ENCODE measurements at regions not wholly inside any gene's neighbourhood (a gene's known extent, or its start where the extent isn't known, plus 50 kb on each side); places are given as distances from the start of the nearest gene placed in this dataset.

GRCh38 chr3:127446756-127447155, 143.8 kb downstream of the TPRA1 start:
- peak; percentile 37 for DNase-seq (ENCODE audit: extremely low spot score, unreplicated experiment)
- Mint-ChIP-seq H3K27ac (no peak overlapping the region), H3K27me3 (peaks cover 33% of the 10 kb centered on the region), H3K9me3 (no peaks in the 10 kb centered on the region), H3K4me3 (no peak overlapping the region), H3K4me1 (ENCODE audit: unreplicated experiment) (no peaks in the 10 kb centered on the region), H3K36me3 (no peaks in the 10 kb centered on the region)
- TF ChIP-seq CTCF (conservative IDR thresholded peaks at IDR 0.05): no peak

GRCh38 chr3:127445581-127446343, 144.8 kb downstream of the TPRA1 start:
- H3K36me3 Mint-ChIP-seq: no peaks in the 10 kb centered on the region
- DNase-seq (ENCODE audit: extremely low spot score, unreplicated experiment): peak; percentile 48
- no peak for TF ChIP-seq CTCF (conservative IDR thresholded peaks at IDR 0.05)
- no peak overlapping the region for H3K27ac Mint-ChIP-seq
- H3K9me3 Mint-ChIP-seq: no peaks in the 10 kb centered on the region
- H3K4me3 Mint-ChIP-seq: no peak overlapping the region
- no peaks in the 10 kb centered on the region for H3K4me1 Mint-ChIP-seq (ENCODE audit: unreplicated experiment)
- peaks cover 34% of the 10 kb centered on the region for H3K27me3 Mint-ChIP-seq

- H3K36me3 Mint-ChIP-seq: no peaks in the 10 kb centered on the region
- TF ChIP-seq CTCF (conservative IDR thresholded peaks at IDR 0.05): no peak
- no peak overlapping the region for H3K4me3 Mint-ChIP-seq
- no peak overlapping the region for H3K27ac Mint-ChIP-seq
- H3K27me3 Mint-ChIP-seq: peaks cover 29% of the 10 kb centered on the region
- H3K9me3 Mint-ChIP-seq: no peaks in the 10 kb centered on the region
- no peaks in the 10 kb centered on the region for H3K4me1 Mint-ChIP-seq (ENCODE audit: unreplicated experiment)
- DNase-seq (ENCODE audit: extremely low spot score, unreplicated experiment): peak; percentile 39
Measured at GRCh38 chr3:127444761-127445160, 145.8 kb downstream of the TPRA1 start.

- no peak overlapping the region for H3K4me3 Mint-ChIP-seq
- H3K36me3 Mint-ChIP-seq: no peaks in the 10 kb centered on the region
- DNase-seq (ENCODE audit: extremely low spot score, unreplicated experiment): peak; percentile 62
- peaks cover 20% of the 10 kb centered on the region for H3K27me3 Mint-ChIP-seq
- no peaks in the 10 kb centered on the region for H3K9me3 Mint-ChIP-seq
- H3K27ac Mint-ChIP-seq: no peak overlapping the region
- TF ChIP-seq CTCF (conservative IDR thresholded peaks at IDR 0.05): no peak
- no peaks in the 10 kb centered on the region for H3K4me1 Mint-ChIP-seq (ENCODE audit: unreplicated experiment)
Measured at GRCh38 chr3:127443581-127444375, 146.8 kb downstream of the TPRA1 start.

- Mint-ChIP-seq H3K36me3 (no peaks in the 10 kb centered on the region), H3K4me3 (no peak overlapping the region), H3K9me3 (no peaks in the 10 kb centered on the region), H3K27ac (no peak overlapping the region), H3K4me1 (ENCODE audit: unreplicated experiment) (no peaks in the 10 kb centered on the region), H3K27me3 (peaks cover 15% of the 10 kb centered on the region)
- TF ChIP-seq CTCF (conservative IDR thresholded peaks at IDR 0.05): no peak
- peak; percentile 47 for DNase-seq (ENCODE audit: extremely low spot score, unreplicated experiment)
Measured at GRCh38 chr3:127442506-127442905, 148.0 kb downstream of the TPRA1 start.
